ENCODE measurements at regions not wholly inside any gene's neighbourhood (a gene's known extent, or its start where the extent isn't known, plus 50 kb on each side); places are given as distances from the start of the nearest gene placed in this dataset.

GRCh38 chr2:108067820-108068405, 81.6 kb downstream of the SLC5A7 start:
- DNase-seq: no peak

DNA sequence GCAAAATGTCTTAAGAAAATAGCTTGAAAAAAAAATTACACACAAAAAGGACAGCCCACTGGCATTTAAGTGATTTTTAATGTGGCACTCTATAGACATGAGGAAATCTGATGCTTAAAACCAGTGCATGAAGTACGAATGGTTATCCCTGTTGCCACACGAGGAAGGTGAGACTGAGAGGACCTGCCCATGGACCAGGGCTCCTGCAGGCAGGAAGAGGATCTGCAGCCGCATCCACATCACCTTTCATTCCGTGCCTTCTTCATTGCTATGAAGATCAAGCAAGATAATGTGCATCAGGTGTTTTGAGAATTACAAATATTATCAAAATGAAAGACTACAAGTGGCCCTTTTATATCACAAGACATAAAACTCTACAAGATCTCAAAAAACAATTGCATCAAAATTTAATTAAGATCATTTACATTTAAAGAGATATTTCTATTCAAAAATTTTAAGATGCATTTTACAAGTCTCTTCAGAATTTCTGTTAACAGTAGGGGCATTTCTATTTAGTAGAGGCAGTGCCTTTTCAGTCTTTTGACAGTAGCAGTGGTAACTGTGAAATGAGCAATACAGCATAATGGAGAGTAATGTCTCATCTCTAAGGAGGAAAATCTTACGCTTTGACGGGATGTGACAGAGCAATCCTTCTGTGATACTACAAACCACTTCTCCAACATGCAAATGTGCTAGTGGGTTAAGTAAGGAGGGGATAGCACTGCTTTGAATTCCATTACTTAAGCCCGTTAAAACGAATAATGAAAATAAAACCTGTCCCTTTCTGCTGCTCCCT, 83.4 kb downstream of the SLC5A7 start:
- DNase-seq: no peak

DNA sequence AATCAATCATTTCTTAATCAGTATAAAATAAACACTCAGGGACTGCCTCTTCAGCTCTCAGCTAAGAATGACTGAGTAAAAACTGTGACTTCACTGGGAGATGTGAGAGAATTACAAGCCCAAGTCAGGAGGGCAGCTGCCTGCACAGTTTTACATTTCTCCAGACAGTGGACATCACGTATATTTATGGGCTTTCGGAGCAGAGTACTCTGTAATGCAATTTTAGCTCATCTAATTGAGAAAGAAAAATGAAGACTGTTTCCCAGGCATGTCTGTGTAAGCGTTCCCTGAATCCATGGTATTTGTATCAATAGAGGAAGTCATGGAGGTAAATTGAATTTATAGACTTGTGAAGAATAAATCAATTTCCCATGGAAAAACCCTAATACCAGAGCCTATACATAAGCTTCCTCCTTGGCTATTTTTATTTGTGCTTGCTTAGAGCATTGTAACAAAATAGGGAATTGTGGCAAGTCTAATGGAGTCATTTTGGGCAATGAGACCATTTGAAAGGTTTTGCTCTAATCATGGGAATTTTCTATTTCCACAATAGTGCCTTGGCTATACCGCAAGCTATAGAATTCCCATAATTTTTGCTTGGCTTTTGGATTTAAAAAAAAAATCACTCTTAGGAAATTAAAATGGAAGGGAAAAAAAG, 87.2 kb downstream of the SLC5A7 start:
- DNase-seq: no peak

DNA sequence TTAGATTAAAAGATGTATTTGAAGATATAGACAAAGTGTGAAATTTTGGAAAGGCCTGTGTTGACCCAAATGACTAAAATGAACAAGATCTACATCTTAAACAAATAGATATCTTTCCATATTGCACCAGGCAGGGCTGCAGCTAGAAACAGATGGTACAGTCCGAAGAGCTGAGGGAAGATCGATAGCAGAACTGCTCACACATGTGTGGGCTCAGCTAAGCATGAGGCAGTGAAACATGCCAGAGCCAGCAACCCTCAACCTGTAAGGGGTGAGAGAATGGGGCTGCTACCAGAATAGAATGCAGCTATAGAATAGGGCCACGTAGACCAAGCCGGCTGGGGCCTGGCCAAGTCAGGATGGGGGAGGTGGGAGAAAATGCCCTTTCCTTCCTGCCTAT, 87.8 kb downstream of the SLC5A7 start:
- no peak for DNase-seq

DNA sequence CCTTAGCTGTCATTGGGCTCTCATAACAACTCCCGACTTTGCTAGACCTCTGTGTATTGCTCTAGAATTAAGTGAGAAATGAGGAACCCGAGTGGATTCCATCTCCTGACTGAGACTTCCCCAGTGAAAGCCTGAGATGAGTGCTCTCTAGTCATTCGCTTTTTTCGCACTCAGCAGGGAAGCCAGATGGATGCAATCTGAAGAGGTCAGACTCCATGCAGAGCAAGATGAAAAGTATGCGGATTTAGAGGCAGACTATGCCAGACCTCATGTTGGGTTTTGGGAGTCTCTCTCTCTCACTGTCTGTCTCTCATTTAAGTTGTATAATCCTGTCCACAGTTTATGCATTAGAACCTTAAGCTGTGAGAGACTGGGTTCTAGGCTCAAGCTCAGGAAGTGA, 88.6 kb downstream of the SLC5A7 start:
- DNase-seq: no peak

GRCh38 chr2:108076527-108076926, 90.2 kb downstream of the SLC5A7 start:
- no peak for DNase-seq

DNA sequence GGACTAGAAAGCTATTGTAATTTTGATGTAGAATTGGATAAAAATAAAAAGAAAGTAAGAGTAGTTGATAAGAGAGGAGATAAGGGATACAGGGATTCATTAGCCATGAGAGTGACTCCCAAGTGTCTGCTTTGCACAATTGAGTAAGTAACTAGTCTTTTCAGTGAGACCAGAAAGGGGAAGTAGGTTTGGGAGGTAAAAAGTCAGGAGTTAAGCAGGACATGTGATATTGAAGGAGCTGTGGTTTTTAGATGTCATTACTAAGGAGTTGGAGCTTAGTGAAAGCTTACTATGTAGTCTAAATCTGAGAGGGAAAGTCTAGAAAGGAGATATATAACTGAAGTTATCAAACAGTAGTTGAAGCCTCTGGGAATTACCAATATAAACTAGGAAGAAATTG, 93.4 kb downstream of the SLC5A7 start:
- DNase-seq: no peak

DNA sequence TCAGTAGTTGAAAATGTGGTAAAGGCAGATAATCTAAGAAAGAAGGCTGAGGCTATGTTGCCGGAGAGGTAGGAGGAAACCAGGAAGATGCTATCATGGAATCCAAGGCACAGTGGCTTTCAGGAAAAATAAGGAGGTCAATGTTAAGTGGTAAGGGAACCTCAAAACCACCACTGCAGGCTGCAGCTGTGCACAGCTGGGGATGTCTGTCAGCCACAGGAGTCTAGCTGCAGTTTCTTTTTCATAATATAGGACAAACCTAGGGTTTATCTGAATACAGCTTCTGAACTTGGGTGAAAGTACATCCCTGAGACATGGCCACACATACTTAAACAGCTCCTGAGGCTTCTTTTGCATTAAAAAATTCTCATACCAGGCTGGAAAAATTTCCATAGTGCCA, 93.9 kb downstream of the SLC5A7 start:
- no peak for DNase-seq

- DNase-seq: no peak
Observed at GRCh38 chr2:108082978-108083377, 96.7 kb downstream of the SLC5A7 start.

DNA sequence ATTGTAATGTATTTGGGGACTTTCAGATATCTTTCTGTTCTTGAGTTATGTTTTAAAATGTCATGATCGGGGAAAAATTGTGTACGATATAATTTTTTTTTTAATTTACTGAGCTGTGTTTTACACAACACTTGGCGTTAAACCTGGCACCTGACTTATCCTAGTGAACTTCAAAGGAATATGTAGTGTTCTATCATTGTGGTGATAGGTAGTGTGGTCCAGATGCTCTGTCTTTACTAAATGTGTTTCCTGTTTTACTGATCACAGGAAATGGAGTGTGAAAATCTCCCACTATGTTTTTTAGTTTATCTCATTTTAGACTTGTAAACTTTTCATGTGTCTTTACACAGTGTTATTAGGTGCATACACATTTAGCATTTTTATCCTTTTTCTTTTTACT, 98.0 kb downstream of the SLC5A7 start:
- DNase-seq: no peak

DNA sequence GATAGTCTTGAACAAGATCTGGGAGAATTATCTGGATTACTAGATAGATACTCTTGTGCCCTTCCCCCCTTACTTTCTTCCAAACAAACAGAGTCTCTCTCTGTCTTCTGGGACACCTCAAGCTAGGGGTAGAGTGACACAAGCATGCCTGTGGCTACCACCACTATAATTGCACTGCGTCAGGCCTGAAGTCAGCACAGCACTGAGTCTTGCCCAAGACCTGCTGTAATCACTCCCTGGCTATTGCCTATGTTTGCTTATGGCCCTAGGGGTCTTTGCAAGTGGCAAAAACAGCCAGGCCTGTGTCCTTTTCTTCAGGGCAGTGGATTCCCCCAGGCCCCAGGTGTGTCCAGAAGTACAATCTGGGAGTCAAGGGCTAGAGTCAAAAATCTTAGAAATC, 106.6 kb downstream of the SLC5A7 start:
- no peak for DNase-seq

DNA sequence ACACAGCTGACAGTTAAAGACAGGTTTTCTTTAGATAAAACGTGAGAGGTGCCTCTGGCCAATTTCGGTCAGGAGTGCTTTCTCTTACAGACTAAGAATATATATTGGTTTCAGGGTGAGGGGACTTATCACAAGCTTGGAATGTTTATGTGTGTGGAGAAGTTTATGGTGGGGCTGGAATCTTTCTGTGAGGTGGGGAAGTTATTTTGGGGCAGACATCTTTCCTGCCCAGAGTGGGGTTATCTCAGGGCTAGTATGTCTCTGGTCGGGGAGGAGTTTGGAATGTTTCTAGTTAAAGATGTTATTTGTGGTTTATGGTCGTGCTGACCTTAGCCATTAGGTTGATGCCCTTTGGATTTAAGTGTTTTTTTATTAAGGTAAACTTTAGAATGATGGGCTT, 115.2 kb downstream of the SLC5A7 start:
- no peak for DNase-seq

DNA sequence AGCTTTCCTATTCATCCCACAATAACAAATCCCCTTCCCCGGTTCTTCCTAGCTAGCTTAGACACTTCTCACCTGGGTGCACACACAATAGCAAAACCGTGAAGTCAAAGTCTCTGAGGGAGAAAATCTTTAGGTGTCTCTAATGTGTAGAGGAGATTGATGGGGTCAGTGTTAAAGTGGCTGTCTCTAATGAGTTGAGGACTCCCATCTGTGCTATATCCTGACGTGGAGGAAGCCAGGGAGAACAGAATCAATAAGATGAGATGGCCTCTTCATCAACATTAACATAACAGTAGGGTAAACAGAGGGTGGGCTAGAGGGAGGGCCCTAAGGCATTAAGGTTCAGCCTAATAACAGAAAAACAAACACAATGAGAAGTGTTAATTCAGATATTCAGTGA, 120.4 kb downstream of the SLC5A7 start:
- no peak for DNase-seq

DNA sequence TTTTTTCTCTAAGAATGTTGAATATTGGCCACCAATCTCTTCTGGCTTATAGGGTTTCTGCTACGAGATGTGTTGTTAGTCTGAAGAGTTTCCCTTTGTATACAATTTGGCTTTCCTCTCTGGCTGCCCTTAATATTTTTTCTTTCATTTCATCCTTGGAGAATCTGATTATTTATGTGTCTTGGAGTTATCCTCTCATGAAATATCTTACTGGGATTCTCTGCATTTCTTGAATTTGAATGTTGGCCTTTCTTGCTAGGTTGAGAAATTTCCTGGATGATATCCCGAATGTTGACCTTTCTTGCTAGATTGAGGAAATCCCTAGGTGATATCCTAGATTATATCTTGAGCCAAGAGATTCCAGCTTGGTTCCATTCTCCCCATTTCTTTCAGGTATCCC, 125.6 kb downstream of the SLC5A7 start:
- DNase-seq: no peak

DNA sequence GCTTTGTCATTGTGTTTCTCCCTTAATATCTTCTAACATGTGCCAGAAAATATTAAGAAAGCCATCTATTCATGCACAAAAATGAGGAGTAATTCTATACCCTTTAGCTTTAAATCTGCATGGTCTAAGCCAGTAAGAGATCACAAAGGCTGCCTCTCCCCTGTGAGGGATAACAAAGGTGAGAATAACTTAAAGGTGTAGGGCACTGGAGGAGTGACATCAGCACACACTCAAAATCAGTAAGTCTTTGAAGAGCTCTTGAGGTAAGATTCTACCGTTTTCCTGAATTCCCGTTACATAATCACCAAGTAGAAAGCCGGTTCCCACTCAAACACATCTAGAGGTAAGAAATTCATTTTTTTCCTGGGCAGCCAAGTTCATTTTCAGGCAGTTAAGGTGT, 123.9 kb upstream of the SULT1C3 start:
- no peak for DNase-seq

DNA sequence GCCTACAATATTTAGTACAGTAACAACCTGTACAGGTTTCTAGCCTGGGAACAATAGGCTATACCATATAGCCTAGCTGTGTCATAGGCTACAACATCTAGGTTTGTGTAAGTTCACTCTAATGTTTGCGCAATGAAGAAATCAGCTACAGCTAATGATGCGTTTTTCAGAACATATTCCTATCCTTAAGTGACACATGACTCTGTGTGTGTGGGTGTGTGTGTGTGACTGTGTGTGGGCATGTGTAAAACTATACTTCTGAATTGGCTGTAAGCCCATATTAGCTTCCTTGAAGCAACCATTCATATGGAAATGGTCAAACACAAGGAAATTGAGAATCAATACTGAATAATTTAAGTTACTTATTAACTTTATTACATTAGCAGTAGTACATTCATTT, 120.8 kb upstream of the SULT1C3 start:
- no peak for DNase-seq

DNA sequence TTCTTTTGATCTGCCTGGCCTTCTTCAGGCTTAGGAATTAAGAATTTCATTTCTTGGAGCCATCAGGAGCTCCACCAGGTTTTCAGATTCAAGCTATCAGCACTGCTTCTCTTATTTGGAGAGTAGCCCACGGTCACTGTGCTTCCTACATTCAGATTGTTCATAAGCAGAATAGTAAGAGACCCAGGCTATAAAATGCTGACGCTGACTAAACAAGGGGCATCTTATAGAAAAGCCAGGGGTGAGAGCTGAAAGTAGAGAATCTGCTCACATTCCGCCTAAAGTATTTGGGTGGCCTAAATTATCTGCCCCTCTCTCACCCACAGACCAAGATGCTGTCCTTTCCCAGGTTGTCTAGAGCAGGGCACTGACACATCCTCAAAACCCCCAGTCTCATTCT, 120.3 kb upstream of the SULT1C3 start:
- no peak for DNase-seq

DNA sequence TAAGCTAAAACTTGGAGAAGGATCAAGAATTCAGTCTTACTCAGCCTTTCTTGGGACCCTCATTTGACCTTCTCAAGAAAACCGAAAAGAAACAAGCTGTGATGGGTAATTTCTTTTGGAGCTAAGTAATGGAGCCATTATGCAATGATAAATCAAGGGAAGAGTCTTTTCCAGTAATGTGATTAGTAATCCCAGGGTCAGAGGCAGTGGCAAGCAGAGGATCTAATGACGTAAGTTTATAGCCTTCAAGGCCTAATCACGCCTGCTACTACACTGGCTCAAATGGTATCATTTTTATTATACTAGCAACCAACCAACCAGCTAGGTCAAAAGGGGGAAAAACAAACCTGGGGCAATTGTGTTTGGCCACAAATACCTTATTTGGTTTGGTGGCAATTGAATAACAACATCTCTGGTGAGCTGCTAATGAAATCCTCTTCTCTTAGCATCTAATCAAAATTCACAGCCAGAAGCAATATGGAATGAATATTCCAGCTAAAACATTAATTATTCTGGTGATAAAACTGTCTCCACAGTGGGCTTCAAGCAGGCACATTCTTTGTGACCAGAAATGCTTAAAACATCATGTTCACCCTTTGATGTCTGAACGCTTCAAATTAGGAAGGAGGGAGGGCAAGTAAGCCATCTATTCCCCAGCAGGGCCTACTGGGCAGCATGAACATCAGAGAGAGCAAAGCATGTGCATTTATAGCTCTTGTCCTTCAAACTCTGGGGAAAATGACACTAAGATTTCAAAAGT, 114.9 kb upstream of the SULT1C3 start:
- DNase-seq: no peak

- DNase-seq: no peak
Observed at GRCh38 chr2:108125581-108125980, 114.2 kb upstream of the SULT1C3 start.

GRCh38 chr2:108128249-108128648, 111.5 kb upstream of the SULT1C3 start:
- no peak for DNase-seq

GRCh38 chr2:108129636-108130035, 110.1 kb upstream of the SULT1C3 start:
- no peak for DNase-seq

- no peak for DNase-seq
Observed at GRCh38 chr2:108133457-108133856, 106.3 kb upstream of the SULT1C3 start.

DNA sequence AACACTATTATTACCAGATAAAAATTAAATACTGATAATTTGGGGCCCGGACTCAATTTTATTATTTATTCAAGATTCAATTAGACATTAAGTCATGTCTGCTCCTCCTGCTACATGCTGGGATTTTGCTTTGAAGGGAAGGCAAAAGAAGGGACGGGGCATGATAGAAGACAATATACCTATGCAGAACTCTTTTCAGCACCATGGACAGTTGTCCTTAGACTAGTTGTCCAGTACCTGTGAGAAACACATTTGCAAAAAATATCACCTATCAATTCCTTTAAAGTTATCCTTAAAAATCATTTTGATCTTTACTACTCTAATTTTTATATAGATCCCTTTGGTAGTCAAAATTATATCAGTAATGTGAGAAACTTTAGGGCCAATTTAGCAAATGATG, 100.2 kb upstream of the SULT1C3 start:
- DNase-seq: no peak
